ENCODE measurements at regions not wholly inside any gene's neighbourhood (a gene's known extent, or its start where the extent isn't known, plus 50 kb on each side); places are given as distances from the start of the nearest gene placed in this dataset.
A peak's percentile ranks its signal among the peaks of the same experiment; 100 is the strongest.

GRCh38 chr5:173423452-173424117 lies 95.4 kb upstream of the STC2 start:
- H3K4me1 ChIP-seq = no peaks in the 10 kb centered on the region
- H3K27ac ChIP-seq = no peak overlapping the region
- no peaks in the 10 kb centered on the region for H3K36me3 ChIP-seq
- H3K4me3 ChIP-seq = no peak overlapping the region
- no peak for TF ChIP-seq EP300 (IDR thresholded peaks at IDR 0.05)
- TF ChIP-seq POLR2A (IDR thresholded peaks at IDR 0.05) = no peak
- no peak for TF ChIP-seq CTCF (IDR thresholded peaks at IDR 0.05)
- no peaks in the 10 kb centered on the region for H3K27me3 ChIP-seq
- peaks cover 0 to 23% (median 0%) of the 10 kb centered on the region in 4 donors for H3K9me3 ChIP-seq
- 78 to 92% methylated on average over 6 to 7 of the region's 7 CpGs for WGBS, 2 donors
- no peak for DNase-seq (ENCODE audit: low spot score in 2 of 2)

GRCh38 chr5:173420108-173420507 lies 91.9 kb upstream of the STC2 start:
- Histone ChIP-seq H3K36me3 (no peaks in the 10 kb centered on the region), H3K4me1 (no peaks in the 10 kb centered on the region), H3K9me3 (peaks cover 0 to 29% (median 0%) of the 10 kb centered on the region in 4 donors), H3K4me3 (no peak overlapping the region), H3K27me3 (no peaks in the 10 kb centered on the region), H3K27ac (peak overlapping the region in 1 of 4 donors; percentile 30)
- TF ChIP-seq POLR2A (IDR thresholded peaks at IDR 0.05) (no peak), CTCF (IDR thresholded peaks at IDR 0.05) (no peak), EP300 (IDR thresholded peaks at IDR 0.05) (no peak)
- WGBS, 2 donors = 52 to 62% methylated on average over 11 of the region's 11 CpGs
- no peak for DNase-seq (ENCODE audit: low spot score in 2 of 2)

- H3K4me1 ChIP-seq = peaks cover 0 to 3% (median 0%) of the 10 kb centered on the region in 4 donors
- H3K27ac ChIP-seq = no peak overlapping the region
- no peak for TF ChIP-seq EP300 (IDR thresholded peaks at IDR 0.05)
- TF ChIP-seq CTCF (IDR thresholded peaks at IDR 0.05) = no peak
- no peak for TF ChIP-seq POLR2A (IDR thresholded peaks at IDR 0.05)
- peaks cover 0 to 6% (median 0%) of the 10 kb centered on the region in 4 donors for H3K9me3 ChIP-seq
- WGBS, 2 donors = 92 to 94% methylated on average over 5 of the region's 5 CpGs
- no peak for DNase-seq (ENCODE audit: low spot score in 2 of 2)
- no peaks in the 10 kb centered on the region for H3K27me3 ChIP-seq
- H3K4me3 ChIP-seq = no peak overlapping the region
- no peaks in the 10 kb centered on the region for H3K36me3 ChIP-seq
These were observed 85.3 kb upstream of the STC2 start for GRCh38 chr5:173413471-173413982.

- TF ChIP-seq POLR2A (IDR thresholded peaks at IDR 0.05) = no peak
- TF ChIP-seq CTCF (IDR thresholded peaks at IDR 0.05) = no peak
- TF ChIP-seq EP300 (IDR thresholded peaks at IDR 0.05) = no peak
- H3K4me1 ChIP-seq = peaks cover 0 to 3% (median 0%) of the 10 kb centered on the region in 4 donors
- peaks cover 0 to 6% (median 0%) of the 10 kb centered on the region in 4 donors for H3K9me3 ChIP-seq
- H3K4me3 ChIP-seq = no peak overlapping the region
- H3K36me3 ChIP-seq = no peaks in the 10 kb centered on the region
- no peaks in the 10 kb centered on the region for H3K27me3 ChIP-seq
- H3K27ac ChIP-seq = no peak overlapping the region
- WGBS, 2 donors = 56 to 66% methylated on average over 12 of the region's 12 CpGs
- DNase-seq (ENCODE audit: low spot score in 2 of 2) = no peak
These were observed 84.4 kb upstream of the STC2 start for GRCh38 chr5:173412566-173412965.

GRCh38 chr5:173411791-173412555 lies 83.8 kb upstream of the STC2 start:
- Histone ChIP-seq H3K27ac (no peak overlapping the region), H3K4me1 (peaks cover 0 to 3% (median 0%) of the 10 kb centered on the region in 4 donors), H3K9me3 (peaks cover 0 to 6% (median 0%) of the 10 kb centered on the region in 4 donors), H3K27me3 (no peaks in the 10 kb centered on the region), H3K4me3 (no peak overlapping the region), H3K36me3 (no peaks in the 10 kb centered on the region)
- WGBS, 2 donors = 65 to 81% methylated on average over 10 of the region's 10 CpGs
- TF ChIP-seq CTCF (IDR thresholded peaks at IDR 0.05) = no peak
- TF ChIP-seq POLR2A (IDR thresholded peaks at IDR 0.05) = no peak
- TF ChIP-seq EP300 (IDR thresholded peaks at IDR 0.05) = no peak
- no peak for DNase-seq (ENCODE audit: low spot score in 2 of 2)
